LNCaP clone FGC (cell line): ENCODE measurements at regions not wholly inside any gene's neighbourhood (a gene's known extent, or its start where the extent isn't known, plus 50 kb on each side); places are given as distances from the start of the nearest gene placed in this dataset.
A peak's percentile ranks its signal among the peaks of the same experiment; 100 is the strongest.

ENCODE experiments used
- DNase-seq: peaks from one replicate; pipeline ENCODE4 v3.0.0-alpha.2; 2011; ENCODE audit warnings: low read depth
- H3K4me3 ChIP-seq: 2 replicates; pipeline ENCODE4 v1.5.1; 2011; ENCODE audit warnings: mild to moderate bottlenecking, low read depth, low read length, control low read depth
- TF ChIP-seq, protein P1 (sequence below): IDR thresholded peaks from 2 replicates; pipeline ENCODE4 v1.5.1; 2012; ENCODE audit warnings: mild to moderate bottlenecking; ENCODE audit not compliant: control insufficient read depth, insufficient read depth; ENCODE audit errors: extremely low read depth

DNA sequence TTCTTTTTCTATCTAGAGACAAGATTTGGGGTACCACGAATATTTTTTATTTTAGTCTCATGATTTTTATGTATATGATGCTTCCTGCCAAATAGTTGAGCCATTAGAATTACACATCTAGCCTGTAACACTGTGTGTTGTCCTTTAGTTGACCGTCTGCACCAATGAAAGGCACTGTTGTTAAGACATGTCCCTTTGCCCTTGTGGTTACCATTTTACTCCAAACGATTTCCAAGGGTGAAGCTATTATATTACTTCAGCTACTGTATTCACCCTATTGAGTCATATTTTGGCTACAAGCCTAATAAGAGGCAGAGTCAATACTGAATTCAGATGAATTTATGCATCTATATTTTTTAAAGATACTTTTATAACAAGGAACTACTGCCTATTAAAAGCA is 207.6 kb downstream of the CETN3 start:
- no peak for DNase-seq
- no peak overlapping the region for H3K4me3 ChIP-seq
- TF ChIP-seq, protein P1, sequence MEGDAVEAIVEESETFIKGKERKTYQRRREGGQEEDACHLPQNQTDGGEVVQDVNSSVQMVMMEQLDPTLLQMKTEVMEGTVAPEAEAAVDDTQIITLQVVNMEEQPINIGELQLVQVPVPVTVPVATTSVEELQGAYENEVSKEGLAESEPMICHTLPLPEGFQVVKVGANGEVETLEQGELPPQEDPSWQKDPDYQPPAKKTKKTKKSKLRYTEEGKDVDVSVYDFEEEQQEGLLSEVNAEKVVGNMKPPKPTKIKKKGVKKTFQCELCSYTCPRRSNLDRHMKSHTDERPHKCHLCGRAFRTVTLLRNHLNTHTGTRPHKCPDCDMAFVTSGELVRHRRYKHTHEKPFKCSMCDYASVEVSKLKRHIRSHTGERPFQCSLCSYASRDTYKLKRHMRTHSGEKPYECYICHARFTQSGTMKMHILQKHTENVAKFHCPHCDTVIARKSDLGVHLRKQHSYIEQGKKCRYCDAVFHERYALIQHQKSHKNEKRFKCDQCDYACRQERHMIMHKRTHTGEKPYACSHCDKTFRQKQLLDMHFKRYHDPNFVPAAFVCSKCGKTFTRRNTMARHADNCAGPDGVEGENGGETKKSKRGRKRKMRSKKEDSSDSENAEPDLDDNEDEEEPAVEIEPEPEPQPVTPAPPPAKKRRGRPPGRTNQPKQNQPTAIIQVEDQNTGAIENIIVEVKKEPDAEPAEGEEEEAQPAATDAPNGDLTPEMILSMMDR, result no peak

DNA sequence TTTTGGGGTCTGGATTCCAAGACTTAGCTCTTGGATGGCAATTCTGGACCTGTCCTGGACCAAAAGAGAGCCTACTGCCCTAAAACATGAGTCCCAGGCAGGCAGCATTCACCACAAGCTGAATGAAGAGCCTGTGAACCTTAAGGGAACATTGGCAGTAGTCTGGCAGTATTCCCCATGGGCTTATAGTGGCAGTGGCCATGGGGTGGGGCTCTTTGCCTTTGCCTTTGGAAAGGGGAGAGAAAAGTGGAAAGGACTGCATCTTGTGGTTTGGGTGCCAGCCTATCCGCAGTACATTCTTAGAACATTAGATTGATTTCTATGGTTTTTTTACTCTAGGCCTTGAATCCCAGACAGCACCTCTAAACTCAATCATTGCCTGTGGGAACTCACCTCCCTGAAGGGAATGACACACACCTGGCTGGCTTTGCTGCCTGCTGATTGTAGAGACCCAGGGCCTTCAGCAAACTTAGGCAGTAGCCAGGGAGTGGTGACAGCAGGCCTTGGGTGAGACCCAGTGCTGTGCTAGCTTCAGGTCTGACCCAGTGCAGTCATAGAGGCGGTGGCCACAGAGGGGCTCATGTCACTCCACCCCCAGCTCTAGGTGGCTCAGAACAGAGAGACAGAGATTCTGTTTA is 216.3 kb downstream of the CETN3 start:
- no peak for DNase-seq
- TF ChIP-seq, protein P1, result no peak
- no peak overlapping the region for H3K4me3 ChIP-seq

DNA sequence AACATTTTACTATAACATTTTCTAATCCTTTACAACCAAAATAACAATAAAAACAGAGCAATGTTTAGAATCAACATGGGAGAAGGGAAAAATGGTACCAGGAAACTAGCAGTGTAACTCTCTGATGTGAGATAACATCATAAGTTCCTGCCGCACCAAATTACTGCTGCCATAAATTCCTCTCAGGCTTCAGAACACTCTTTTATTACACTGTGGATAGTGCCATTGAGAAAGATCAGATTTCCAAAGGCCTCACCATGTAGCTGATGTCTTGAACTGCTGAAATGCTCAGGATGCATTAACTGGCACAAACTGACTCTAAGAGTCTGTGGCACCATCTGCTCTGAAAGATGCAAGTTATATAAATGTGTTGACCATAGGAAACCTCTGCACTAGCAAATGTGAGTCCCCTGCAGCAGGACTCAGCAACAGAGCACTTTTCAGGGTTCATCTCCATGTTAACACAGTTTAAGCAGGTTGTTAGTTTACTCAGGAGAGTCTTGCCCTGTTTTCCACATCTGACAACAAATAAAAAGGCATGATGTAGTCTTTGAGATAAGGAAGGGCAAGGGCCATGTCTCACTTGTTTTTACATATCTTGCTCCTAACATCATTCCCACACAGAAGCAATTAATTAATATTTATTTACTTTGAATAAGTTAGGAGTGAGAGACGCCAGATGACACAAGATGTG is 218.1 kb downstream of the CETN3 start:
- TF ChIP-seq, protein P1, result no peak
- DNase-seq, result no peak
- H3K4me3 ChIP-seq, result no peak overlapping the region

DNA sequence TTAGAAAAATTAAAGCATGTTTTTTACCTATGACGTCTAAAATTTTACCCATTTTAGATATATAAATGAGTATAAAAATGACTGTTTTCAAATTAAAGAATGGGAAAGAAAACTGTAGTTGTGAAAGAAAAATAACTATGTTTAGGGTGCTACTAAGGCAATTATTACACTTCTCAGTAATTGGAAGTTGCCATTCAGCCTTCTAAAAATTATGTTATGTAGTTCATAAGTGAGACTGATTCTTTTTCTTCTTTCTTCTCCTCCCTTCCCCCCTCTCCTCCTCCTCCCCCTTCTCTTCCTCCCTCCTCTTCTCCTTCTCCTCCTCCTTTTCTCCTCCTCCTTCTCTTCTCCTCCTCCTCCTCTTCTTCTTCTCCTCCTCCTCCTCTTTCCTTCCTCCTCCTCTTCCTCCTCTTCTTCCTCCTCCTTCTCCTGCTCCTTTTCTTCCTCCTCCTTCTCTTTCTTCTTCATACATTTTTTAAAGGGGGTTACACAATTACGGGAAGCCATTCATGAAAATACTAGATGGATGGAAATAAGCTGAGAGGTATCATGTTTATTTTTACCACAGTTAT is 223.6 kb downstream of the CETN3 start:
- DNase-seq, result no peak
- TF ChIP-seq, protein P1, result no peak
- no peak overlapping the region for H3K4me3 ChIP-seq

DNA sequence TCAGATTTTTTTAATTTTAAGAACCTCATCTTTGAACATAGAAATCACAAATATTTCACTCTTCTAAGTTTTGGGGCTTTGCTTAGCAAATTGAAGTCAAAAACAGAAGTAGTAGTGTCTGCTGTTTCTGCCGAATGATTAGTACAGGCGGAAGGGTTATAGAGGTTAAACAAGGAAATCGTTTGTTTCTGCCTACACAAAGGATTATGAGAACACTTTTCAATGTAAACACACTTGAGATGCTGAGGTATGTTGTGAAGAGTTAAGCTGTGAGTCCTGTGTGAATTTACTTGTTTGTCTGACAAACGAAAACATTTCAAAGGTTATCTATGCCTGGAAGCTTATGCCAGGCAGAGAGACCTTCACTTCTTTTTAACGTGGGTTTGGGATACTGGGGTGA is 224.8 kb downstream of the CETN3 start:
- no peak overlapping the region for H3K4me3 ChIP-seq
- TF ChIP-seq, protein P1, result no peak
- no peak for DNase-seq

DNA sequence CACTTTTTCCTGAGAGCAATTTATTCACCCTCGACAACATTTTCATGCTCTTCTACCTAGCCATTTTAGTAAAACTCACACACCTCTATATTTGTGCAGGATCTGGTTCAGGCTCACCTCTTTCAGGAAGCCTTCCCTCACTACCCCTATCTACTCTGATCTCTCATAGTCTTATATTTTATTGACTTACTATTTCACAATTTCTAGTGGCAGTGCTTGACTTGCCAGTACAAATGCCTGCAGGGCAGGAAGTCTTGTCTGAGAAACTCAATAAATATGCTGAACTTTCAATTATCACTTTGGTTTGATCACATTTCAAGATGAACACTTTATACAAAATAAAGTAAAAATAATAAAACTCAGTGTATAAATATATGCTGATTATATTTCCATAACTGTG is 226.8 kb downstream of the CETN3 start:
- TF ChIP-seq, protein P1, result no peak
- H3K4me3 ChIP-seq, result no peak overlapping the region
- DNase-seq, result peak; percentile 27
